ENCODE measurements at regions not wholly inside any gene's neighbourhood (a gene's known extent, or its start where the extent isn't known, plus 50 kb on each side); places are given as distances from the start of the nearest gene placed in this dataset.

- no peaks in the 10 kb centered on the region for H4K20me1 ChIP-seq (ENCODE audit: control insufficient read depth, extremely low read depth, insufficient read depth, low read length)
- no peak overlapping the region for H3K4me3 ChIP-seq (replicated peaks in 1 of 4; ENCODE audit: control extremely low read depth in 1 of 4, insufficient read depth in 1 of 4, low read depth in 3 of 4, low read length in 4 of 4)
- no peaks in the 10 kb centered on the region for H3K79me2 ChIP-seq (ENCODE audit: control insufficient read depth, insufficient read depth, low read length)
- no peak overlapping the region for H3K4me2 ChIP-seq (ENCODE audit: extremely low read depth, insufficient read depth, low read length)
- H3K9ac ChIP-seq (ENCODE audit: insufficient read depth, low read length) = no peak overlapping the region
- no peak for DNase-seq (ENCODE audit: low read depth in 2 of 2)
- TF ChIP-seq CTCF (conservative IDR thresholded peaks at IDR 0.05 in 1 of 2, IDR thresholded peaks at IDR 0.05 in 1 of 2; ENCODE audit: low read depth in 1 of 2, low read length in 2 of 2) = no peak
- TF ChIP-seq EZH2 (IDR thresholded peaks at IDR 0.05; ENCODE audit: low read length, missing control alignments) = no peak
- H3K27me3 ChIP-seq (ENCODE audit: control insufficient read depth, insufficient read depth, low read length) = no peaks in the 10 kb centered on the region
- no peak overlapping the region for H3K27ac ChIP-seq (ENCODE audit: insufficient read depth, low read length)
- H3K4me1 ChIP-seq (ENCODE audit: control insufficient read depth, extremely low read depth, insufficient read depth, low read length) = no peaks in the 10 kb centered on the region
- H2AFZ ChIP-seq (ENCODE audit: low read length) = no peak overlapping the region
- H3K9me3 ChIP-seq (ENCODE audit: control insufficient read depth, insufficient read depth, low read depth, low read length) = no peaks in the 10 kb centered on the region
- H3K36me3 ChIP-seq (ENCODE audit: control insufficient read depth, insufficient read depth, low read length) = no peaks in the 10 kb centered on the region
Observed at GRCh38 chr4:125784741-125785140, 470.0 kb downstream of the FAT4 start.

- Histone ChIP-seq H3K9ac (ENCODE audit: insufficient read depth, low read length) (no peak overlapping the region), H3K79me2 (ENCODE audit: control insufficient read depth, insufficient read depth, low read length) (no peaks in the 10 kb centered on the region), H3K4me2 (ENCODE audit: extremely low read depth, insufficient read depth, low read length) (no peak overlapping the region), H3K4me3 (replicated peaks in 1 of 4; ENCODE audit: control extremely low read depth in 1 of 4, insufficient read depth in 1 of 4, low read depth in 3 of 4, low read length in 4 of 4) (no peak overlapping the region), H3K9me3 (ENCODE audit: control insufficient read depth, insufficient read depth, low read depth, low read length) (no peaks in the 10 kb centered on the region), H2AFZ (ENCODE audit: low read length) (no peak overlapping the region), H3K27me3 (ENCODE audit: control insufficient read depth, insufficient read depth, low read length) (no peaks in the 10 kb centered on the region), H3K27ac (ENCODE audit: insufficient read depth, low read length) (no peak overlapping the region), H4K20me1 (ENCODE audit: control insufficient read depth, extremely low read depth, insufficient read depth, low read length) (no peaks in the 10 kb centered on the region), H3K36me3 (ENCODE audit: control insufficient read depth, insufficient read depth, low read length) (no peaks in the 10 kb centered on the region), H3K4me1 (ENCODE audit: control insufficient read depth, extremely low read depth, insufficient read depth, low read length) (no peaks in the 10 kb centered on the region)
- peak in 1 of 2 donors; percentile 27 for DNase-seq (ENCODE audit: low read depth in 2 of 2)
- TF ChIP-seq EZH2 (IDR thresholded peaks at IDR 0.05; ENCODE audit: low read length, missing control alignments) = no peak
- peak in 1 of 2 donors; percentile 23 for TF ChIP-seq CTCF (conservative IDR thresholded peaks at IDR 0.05 in 1 of 2, IDR thresholded peaks at IDR 0.05 in 1 of 2; ENCODE audit: low read depth in 1 of 2, low read length in 2 of 2)
Observed at GRCh38 chr4:125787707-125788106, 473.0 kb downstream of the FAT4 start.

GRCh38 chr4:125789023-125789422 lies 474.3 kb downstream of the FAT4 start:
- no peak overlapping the region for H3K4me3 ChIP-seq (replicated peaks in 1 of 4; ENCODE audit: control extremely low read depth in 1 of 4, insufficient read depth in 1 of 4, low read depth in 3 of 4, low read length in 4 of 4)
- no peaks in the 10 kb centered on the region for H3K4me1 ChIP-seq (ENCODE audit: control insufficient read depth, extremely low read depth, insufficient read depth, low read length)
- H3K4me2 ChIP-seq (ENCODE audit: extremely low read depth, insufficient read depth, low read length) = no peak overlapping the region
- H3K9ac ChIP-seq (ENCODE audit: insufficient read depth, low read length) = no peak overlapping the region
- H3K79me2 ChIP-seq (ENCODE audit: control insufficient read depth, insufficient read depth, low read length) = no peaks in the 10 kb centered on the region
- no peaks in the 10 kb centered on the region for H4K20me1 ChIP-seq (ENCODE audit: control insufficient read depth, extremely low read depth, insufficient read depth, low read length)
- TF ChIP-seq CTCF (conservative IDR thresholded peaks at IDR 0.05 in 1 of 2, IDR thresholded peaks at IDR 0.05 in 1 of 2; ENCODE audit: low read depth in 1 of 2, low read length in 2 of 2) (no peak), EZH2 (IDR thresholded peaks at IDR 0.05; ENCODE audit: low read length, missing control alignments) (no peak)
- no peaks in the 10 kb centered on the region for H3K27me3 ChIP-seq (ENCODE audit: control insufficient read depth, insufficient read depth, low read length)
- H3K36me3 ChIP-seq (ENCODE audit: control insufficient read depth, insufficient read depth, low read length) = no peaks in the 10 kb centered on the region
- no peaks in the 10 kb centered on the region for H3K9me3 ChIP-seq (ENCODE audit: control insufficient read depth, insufficient read depth, low read depth, low read length)
- no peak overlapping the region for H3K27ac ChIP-seq (ENCODE audit: insufficient read depth, low read length)
- no peak overlapping the region for H2AFZ ChIP-seq (ENCODE audit: low read length)
- DNase-seq (ENCODE audit: low read depth in 2 of 2) = peak; percentile 7 to 40

Measured in fibroblast of lung (primary cell).